Mucosa of descending colon (tissue), 3 donors: ENCODE measurements at regions not wholly inside any gene's neighbourhood (a gene's known extent, or its start where the extent isn't known, plus 50 kb on each side); places are given as distances from the start of the nearest gene placed in this dataset.

Source experiments
- ATAC-seq: fragments of 200-7000 bp; cut with Tn5 transposase; one replicate; pipeline ENCODE4 v1.9.1; 2020; ENCODE audit warnings: mild to moderate bottlenecking, moderate library complexity
- DNase-seq, 3 donors: peaks; one replicate each; pipeline ENCODE4 v3.0.0-alpha.2; 2020
- H3K36me3 ChIP-seq: fragments of 200-600 bp; one replicate; pipeline ENCODE4 v1.8.0; 2021; ENCODE audit warnings: low read depth, mild to moderate bottlenecking
- H3K4me1 ChIP-seq: fragments of 200-600 bp; one replicate; pipeline ENCODE4 v1.8.0; 2021; ENCODE audit warnings: low read depth, mild to moderate bottlenecking
- H3K4me3 ChIP-seq: fragments of 200-600 bp; one replicate; pipeline ENCODE4 v1.8.0; 2021; ENCODE audit warnings: mild to moderate bottlenecking
- H3K9me3 ChIP-seq: fragments of 200-600 bp; one replicate; pipeline ENCODE4 v1.8.0; 2021; ENCODE audit warnings: mild to moderate bottlenecking
- intact Hi-C, 2 donors: fragments of 100-400 bp; cut with DNase I in 1 of 2; cut with micrococcal nuclease in 1 of 2; formaldehyde crosslinking; loops; one replicate each; pipeline versions ENCODE4 v1.11.0 to v1.11.1; 2022; cut with DNase I, micrococcal nuclease
- TF ChIP-seq, protein P1 (sequence below): fragments of 200-600 bp; IDR thresholded peaks from one replicate; pipeline ENCODE4 v1.8.0; 2022; ENCODE audit warnings: antibody characterized with exemption, mild to moderate bottlenecking
- donor health status: DM: no; HTN: no; CAD: no; lungs with moderate emphysema.
- donor health status: DM: no; HTN: no; CAD: no.
- donor health status: DM: no; HTN: yes; CAD: no.

DNA sequence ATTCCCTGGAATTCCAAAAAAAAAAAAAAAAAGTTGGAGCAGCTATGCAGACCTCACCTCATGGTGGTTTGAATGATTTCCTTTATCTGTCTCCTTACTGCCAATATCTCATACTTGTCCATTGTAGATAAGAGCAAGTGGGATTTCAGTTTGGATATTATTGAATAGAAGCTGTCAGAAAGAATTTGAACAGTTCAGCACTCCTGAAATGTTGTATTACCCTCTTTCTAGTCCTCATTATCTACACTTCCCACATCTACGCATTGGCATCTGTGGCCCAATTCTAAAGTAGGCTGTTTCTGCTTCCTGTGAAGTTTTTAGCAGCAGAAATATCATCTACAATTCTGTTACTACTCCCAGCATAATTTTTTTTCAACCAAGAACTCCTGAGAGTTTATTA is 68.2 kb upstream of the KHDRBS2 start:
- no peak for DNase-seq
- intact Hi-C loops: no loop called here
- H3K9me3 ChIP-seq: no peaks in the 10 kb centered on the region

DNA sequence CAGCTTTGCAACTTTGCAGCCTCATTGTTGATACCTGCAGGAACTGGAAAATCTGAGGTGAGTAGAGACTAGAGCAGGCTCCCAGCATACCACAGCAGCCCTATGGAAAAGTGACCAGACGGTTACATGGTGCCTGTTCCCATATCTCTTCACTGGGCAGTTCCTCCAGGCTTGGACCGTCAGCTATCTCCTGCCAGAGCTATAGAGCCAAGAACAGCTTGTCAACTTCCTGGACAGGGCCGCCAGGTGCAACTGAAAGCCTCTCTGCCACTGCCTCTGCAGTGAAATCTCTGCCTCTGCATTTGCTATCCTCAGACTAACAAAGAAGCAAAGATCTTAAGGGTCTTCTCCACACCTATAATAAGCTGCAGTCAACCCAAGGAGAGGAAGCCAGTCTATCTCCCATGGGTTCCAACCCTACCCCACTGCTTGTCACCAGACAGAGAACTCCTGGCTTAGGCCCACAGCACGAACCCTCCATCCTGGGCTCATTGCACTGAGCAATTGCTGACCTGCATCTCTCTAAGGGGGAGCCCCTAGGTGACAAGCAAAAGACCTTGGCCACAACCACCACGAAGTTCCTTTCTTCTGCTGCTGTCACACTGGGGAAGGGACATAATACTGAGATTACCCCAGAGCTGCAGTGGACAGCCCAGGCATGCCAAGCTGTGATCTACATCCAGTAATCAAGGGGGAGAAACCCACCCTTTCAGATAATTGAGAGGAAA is 60.1 kb upstream of the KHDRBS2 start:
- DNase-seq (no peak), ATAC-seq (no peak)
- no peaks in the 10 kb centered on the region for H3K4me1 ChIP-seq
- no peaks in the 10 kb centered on the region for H3K9me3 ChIP-seq
- TF ChIP-seq, protein P1, sequence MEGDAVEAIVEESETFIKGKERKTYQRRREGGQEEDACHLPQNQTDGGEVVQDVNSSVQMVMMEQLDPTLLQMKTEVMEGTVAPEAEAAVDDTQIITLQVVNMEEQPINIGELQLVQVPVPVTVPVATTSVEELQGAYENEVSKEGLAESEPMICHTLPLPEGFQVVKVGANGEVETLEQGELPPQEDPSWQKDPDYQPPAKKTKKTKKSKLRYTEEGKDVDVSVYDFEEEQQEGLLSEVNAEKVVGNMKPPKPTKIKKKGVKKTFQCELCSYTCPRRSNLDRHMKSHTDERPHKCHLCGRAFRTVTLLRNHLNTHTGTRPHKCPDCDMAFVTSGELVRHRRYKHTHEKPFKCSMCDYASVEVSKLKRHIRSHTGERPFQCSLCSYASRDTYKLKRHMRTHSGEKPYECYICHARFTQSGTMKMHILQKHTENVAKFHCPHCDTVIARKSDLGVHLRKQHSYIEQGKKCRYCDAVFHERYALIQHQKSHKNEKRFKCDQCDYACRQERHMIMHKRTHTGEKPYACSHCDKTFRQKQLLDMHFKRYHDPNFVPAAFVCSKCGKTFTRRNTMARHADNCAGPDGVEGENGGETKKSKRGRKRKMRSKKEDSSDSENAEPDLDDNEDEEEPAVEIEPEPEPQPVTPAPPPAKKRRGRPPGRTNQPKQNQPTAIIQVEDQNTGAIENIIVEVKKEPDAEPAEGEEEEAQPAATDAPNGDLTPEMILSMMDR: no peak
- intact Hi-C loops: no loop called here
- no peaks in the 10 kb centered on the region for H3K36me3 ChIP-seq
- no peak overlapping the region for H3K4me3 ChIP-seq

More for the DNA sequence above, 68.2 kb upstream of the KHDRBS2 start:
- Histone ChIP-seq H3K36me3 (no peaks in the 10 kb centered on the region), H3K4me1 (no peaks in the 10 kb centered on the region), H3K4me3 (no peak overlapping the region)
- ATAC-seq: no peak
- TF ChIP-seq, protein P1: no peak

DNA sequence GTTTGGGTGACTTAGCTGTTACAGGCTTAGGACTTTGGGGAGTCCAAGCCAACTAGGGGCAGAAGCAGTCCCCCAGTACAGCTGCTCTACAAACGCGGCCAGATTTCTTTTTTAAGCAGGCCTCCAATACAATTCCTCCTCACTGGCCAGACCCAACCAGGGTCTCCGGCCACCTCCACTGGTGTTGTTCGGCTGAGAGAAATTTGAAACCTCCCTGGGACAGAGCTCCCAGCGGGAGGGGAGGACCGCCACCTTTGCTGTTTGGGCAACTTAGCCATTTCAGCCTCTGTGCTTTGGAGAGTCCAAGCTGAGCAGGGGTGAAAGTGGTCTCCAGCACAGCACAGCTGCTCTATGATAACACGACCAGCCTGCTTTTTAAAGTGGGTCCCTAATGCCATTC is 59.4 kb upstream of the KHDRBS2 start:
- Histone ChIP-seq H3K4me1 (no peaks in the 10 kb centered on the region), H3K4me3 (no peak overlapping the region), H3K36me3 (no peaks in the 10 kb centered on the region), H3K9me3 (no peaks in the 10 kb centered on the region)
- intact Hi-C loops: no loop called here
- ATAC-seq: no peak
- TF ChIP-seq, protein P1: no peak
- DNase-seq: no peak

DNA sequence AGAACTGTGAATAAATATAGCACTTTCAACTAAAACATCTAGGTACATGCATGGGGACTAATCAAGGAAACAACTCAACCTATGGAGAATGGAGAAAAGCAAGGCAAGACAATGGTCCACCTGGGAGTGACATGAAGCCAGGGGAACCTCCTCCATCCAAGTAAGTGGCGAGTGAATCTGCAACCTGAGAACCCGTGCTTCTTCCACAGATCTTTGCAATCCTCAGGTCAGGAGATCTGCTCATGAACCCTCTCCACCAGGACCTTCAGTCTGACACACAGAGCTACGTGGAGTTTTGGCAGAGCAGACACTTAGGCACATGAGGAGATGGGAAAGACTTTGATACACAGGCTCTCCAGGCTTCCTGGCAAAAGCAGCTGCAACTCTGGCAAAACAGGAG is 58.8 kb upstream of the KHDRBS2 start:
- ATAC-seq: no peak
- no peak overlapping the region for H3K4me3 ChIP-seq
- no peaks in the 10 kb centered on the region for H3K9me3 ChIP-seq
- intact Hi-C loops: no loop called here
- TF ChIP-seq, protein P1: no peak
- no peaks in the 10 kb centered on the region for H3K36me3 ChIP-seq
- no peak for DNase-seq
- no peaks in the 10 kb centered on the region for H3K4me1 ChIP-seq

DNA sequence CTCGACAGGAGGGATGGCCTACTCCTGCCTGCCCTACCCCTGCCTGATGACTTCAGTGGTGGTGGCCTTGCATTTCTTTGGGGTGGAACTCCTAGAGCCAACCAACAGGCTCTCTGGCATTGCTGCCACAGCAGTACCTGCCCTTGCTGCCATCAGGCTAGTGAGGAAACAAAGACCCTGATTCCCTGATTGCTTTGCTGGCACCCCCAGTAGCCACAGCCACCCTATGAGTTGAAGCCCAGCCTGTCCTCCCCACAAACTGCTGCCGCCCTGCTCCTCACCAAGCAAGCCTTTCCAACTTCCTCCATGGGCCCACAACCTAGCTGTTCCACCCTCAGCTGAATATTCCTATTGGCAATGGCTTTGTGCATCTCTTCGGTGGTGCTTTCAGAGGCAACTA is 52.5 kb upstream of the KHDRBS2 start:
- Histone ChIP-seq H3K36me3 (no peaks in the 10 kb centered on the region), H3K4me3 (no peak overlapping the region), H3K4me1 (no peaks in the 10 kb centered on the region), H3K9me3 (peaks cover 3% of the 10 kb centered on the region)
- DNase-seq (no peak), ATAC-seq (no peak)
- intact Hi-C loops: no loop called here
- TF ChIP-seq, protein P1: no peak
